ENCODE measurements at regions not wholly inside any gene's neighbourhood (a gene's known extent, or its start where the extent isn't known, plus 50 kb on each side); places are given as distances from the start of the nearest gene placed in this dataset.
A peak's percentile ranks its signal among the peaks of the same experiment; 100 is the strongest.

DNA sequence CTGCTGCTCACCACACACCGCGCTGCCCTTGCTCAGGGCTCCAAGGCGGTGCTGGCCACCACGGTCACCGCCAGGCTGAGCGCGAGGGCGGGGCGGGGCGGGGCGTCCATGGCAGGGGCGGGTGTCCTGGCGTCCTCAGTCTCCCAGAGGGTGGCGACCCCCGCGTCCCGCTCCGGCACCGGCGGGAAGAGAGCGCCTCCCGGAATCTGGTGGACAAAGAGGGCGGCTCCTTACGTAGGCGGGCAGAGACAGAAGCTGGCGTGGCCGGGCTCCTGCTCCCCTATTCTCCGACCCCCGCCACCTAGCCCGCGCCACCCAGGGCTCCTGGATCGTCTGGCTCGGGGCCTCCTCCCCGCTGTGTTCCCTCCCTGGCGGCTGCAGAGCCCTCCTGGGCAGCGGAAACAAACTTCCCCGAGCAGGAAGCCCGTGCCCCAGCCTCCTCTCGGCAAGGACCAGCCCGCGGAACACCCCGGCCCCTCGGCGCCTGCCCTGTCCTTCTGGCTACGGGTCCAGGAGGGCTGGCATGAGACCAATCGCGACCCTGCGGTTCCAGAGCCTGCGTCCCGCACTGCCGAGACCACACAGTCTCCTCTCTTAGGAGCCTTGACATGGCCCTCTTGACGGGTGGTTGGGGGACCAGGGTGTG, 133.8 kb upstream of the ZNF92 start:
- H3K23ac ChIP-seq (ENCODE audit: insufficient read length), result no peak overlapping the region
- H2AK5ac ChIP-seq (ENCODE audit: low read depth, low read length), result no peak overlapping the region
- peak overlapping the region; percentile 85 for H4K91ac ChIP-seq (replicated peaks; ENCODE audit: insufficient read length, low read length)
- H3K4me3 ChIP-seq (ENCODE audit: extremely low read depth in 1 of 4, insufficient read depth in 2 of 4, low read depth in 3 of 4, low read length in 4 of 4), result peak overlapping the region; percentile 40 to 71 (median 66)
- no peak overlapping the region for H3K14ac ChIP-seq (ENCODE audit: insufficient read length)
- FAIRE-seq (no peak), DNase-seq (ENCODE audit: low read depth in 1 of 2, low spot score in 2 of 2) (peak; percentile 36 to 81)
- peak overlapping the region in 3 of 4 experiments; percentile 51 to 56 (median 52); a peak in 6 of 7 replicates for H3K9ac ChIP-seq (replicated peaks in 1 of 4; ENCODE audit: extremely low read depth in 1 of 4, low read depth in 3 of 4, low read length in 3 of 4)
- peak overlapping the region; percentile 72; the same call in 1 of the 2 replicates for H2BK15ac ChIP-seq (ENCODE audit: low read length)
- H3K9me3 ChIP-seq (ENCODE audit: insufficient read depth in 2 of 2, low read depth in 1 of 2, low read length in 1 of 2), result no peaks in the 10 kb centered on the region
- H4K20me1 ChIP-seq (replicated peaks in 1 of 2; ENCODE audit: control insufficient read depth in 1 of 2, insufficient read depth in 2 of 2, low read length in 2 of 2), result no peaks in the 10 kb centered on the region
- H3K18ac ChIP-seq (ENCODE audit: extremely low read depth, low read length), result peak overlapping the region; percentile 36
- peak overlapping the region; percentile 47 to 92 for H3K4me2 ChIP-seq (ENCODE audit: insufficient read depth in 1 of 2, low read depth in 2 of 2, low read length in 2 of 2)
- no peak overlapping the region for H2BK120ac ChIP-seq (replicated peaks; ENCODE audit: low read depth, low read length)
- H3K36me3 ChIP-seq (ENCODE audit: control insufficient read depth in 2 of 4, insufficient read depth in 4 of 4, low read length in 3 of 4), result no peaks in the 10 kb centered on the region
- H3K56ac ChIP-seq (replicated peaks; ENCODE audit: insufficient read length, low read depth, low read length), result no peak overlapping the region
- H4K5ac ChIP-seq (ENCODE audit: insufficient read length, low read depth, low read length), result peak overlapping the region; percentile 65
- peaks cover 9% of the 10 kb centered on the region; the same call in 1 of the 2 replicates for H3K23me2 ChIP-seq (ENCODE audit: low read depth, low read length)
- H2BK5ac ChIP-seq (ENCODE audit: low read depth, low read length), result 0 out of 2 replicates have a peak overlapping the region, but pooled peaks have one; percentile 40
- WGBS, 2 experiments (ENCODE audit: extremely low coverage in 1 of 2, insufficient coverage in 1 of 2, insufficient read length in 1 of 2, insufficient replicate concordance in 2 of 2, low coverage in 1 of 2, low lambda C conversion rate in 2 of 2, missing lambda C conversion rate in 1 of 2), result 1% methylated on average over 26 of the region's 52 CpGs; no CpG with 5 or more reads in 1 of the 2 experiments
- no peak overlapping the region for H3K4ac ChIP-seq (replicated peaks; ENCODE audit: insufficient read length, low read depth, low read length)
- no peak overlapping the region; the same call in 1 of the 2 replicates for H4K8ac ChIP-seq (ENCODE audit: extremely low read depth, insufficient read depth, low read length)
- H3K4me1 ChIP-seq (replicated peaks in 1 of 4; ENCODE audit: control insufficient read depth in 3 of 4, insufficient read depth in 4 of 4, low read length in 3 of 4), result peaks cover 0 to 8% (median 0%) of the 10 kb centered on the region in 4 experiments; a peak in 1 of 7 replicates
- H2AFZ ChIP-seq (ENCODE audit: low read length), result peak overlapping the region; percentile 61
- H2BK20ac ChIP-seq (ENCODE audit: low read length), result no peak overlapping the region
- peaks cover 0 to 4% (median 0%) of the 10 kb centered on the region in 4 experiments; a peak in 1 of 7 replicates for H3K27me3 ChIP-seq (replicated peaks in 1 of 4; ENCODE audit: control insufficient read depth in 3 of 4, extremely low read depth in 1 of 4, insufficient read depth in 3 of 4, low read length in 3 of 4)
- no peak overlapping the region for H3K27ac ChIP-seq (ENCODE audit: low read depth, low read length)
- POLR2A ChIA-PET (ENCODE audit: partially characterized antibody), result no interaction called here
- H3K79me1 ChIP-seq (ENCODE audit: low read depth, low read length), result no peaks in the 10 kb centered on the region
- CTCF ChIA-PET (ENCODE audit: partially characterized antibody), result interaction anchor here (0.7 kb wide), 1 partner anchor 64 kb away, joined by 3 read pairs; no protein-coding TSS in a partner anchor
- no peaks in the 10 kb centered on the region for H3K79me2 ChIP-seq (ENCODE audit: control insufficient read depth in 1 of 2, insufficient read depth in 2 of 2, low read length in 2 of 2)
- no peak overlapping the region for H2BK12ac ChIP-seq (ENCODE audit: low read depth, low read length)
- TF ChIP-seq BRCA1 (IDR thresholded peaks at IDR 0.05; ENCODE audit: low read depth, low read length) (no peak), JUND (IDR thresholded peaks at IDR 0.05; ENCODE audit: low read length) (no peak), TAF1 (IDR thresholded peaks at IDR 0.05; ENCODE audit: low read depth, low read length) (peak; percentile 54), SRF (IDR thresholded peaks at IDR 0.05; ENCODE audit: low read depth, low read length) (no peak), HDAC6 (IDR thresholded peaks at IDR 0.05; ENCODE audit: low read depth, low read length) (no peak), CTBP2 (IDR thresholded peaks at IDR 0.05; ENCODE audit: borderline replicate concordance, insufficient read depth, insufficient read length, low read length) (no peak), PHF8 (conservative IDR thresholded peaks at IDR 0.05; ENCODE audit: low read depth, low read length) (peak; percentile 54), RNF2 (IDR thresholded peaks at IDR 0.05; ENCODE audit: borderline replicate concordance, low read depth, low read length, missing control alignments, poor library complexity, severe bottlenecking) (no peak), ASH2L (IDR thresholded peaks at IDR 0.05; ENCODE audit: low read length) (peak; percentile 56), ZNF274 (IDR thresholded peaks at IDR 0.05; ENCODE audit: borderline replicate concordance, extremely low read depth, low read length) (no peak)
- TF ChIP-seq, protein P1, sequence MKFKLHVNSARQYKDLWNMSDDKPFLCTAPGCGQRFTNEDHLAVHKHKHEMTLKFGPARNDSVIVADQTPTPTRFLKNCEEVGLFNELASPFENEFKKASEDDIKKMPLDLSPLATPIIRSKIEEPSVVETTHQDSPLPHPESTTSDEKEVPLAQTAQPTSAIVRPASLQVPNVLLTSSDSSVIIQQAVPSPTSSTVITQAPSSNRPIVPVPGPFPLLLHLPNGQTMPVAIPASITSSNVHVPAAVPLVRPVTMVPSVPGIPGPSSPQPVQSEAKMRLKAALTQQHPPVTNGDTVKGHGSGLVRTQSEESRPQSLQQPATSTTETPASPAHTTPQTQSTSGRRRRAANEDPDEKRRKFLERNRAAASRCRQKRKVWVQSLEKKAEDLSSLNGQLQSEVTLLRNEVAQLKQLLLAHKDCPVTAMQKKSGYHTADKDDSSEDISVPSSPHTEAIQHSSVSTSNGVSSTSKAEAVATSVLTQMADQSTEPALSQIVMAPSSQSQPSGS (IDR thresholded peaks at IDR 0.05; ENCODE audit: low read length), result no peak
